Large intestine (tissue), 3 donors: ENCODE measurements at regions not wholly inside any gene's neighbourhood (a gene's known extent, or its start where the extent isn't known, plus 50 kb on each side); places are given as distances from the start of the nearest gene placed in this dataset.

Source experiments
- DNase-seq, 2 donors: peaks; one replicate each; pipeline versions ENCODE4 v3.0.0 to v3.0.0-alpha.2; 2013
- H3K27ac ChIP-seq: one replicate; pipeline ENCODE4 v1.5.1; 2013; ENCODE audit warnings: low read length
- H3K27me3 ChIP-seq: 2 replicates; pipeline ENCODE4 v1.6.1; 2013; ENCODE audit warnings: low read length; ENCODE audit not compliant: control insufficient read depth, insufficient read depth
- H3K36me3 ChIP-seq: 2 replicates; pipeline ENCODE4 v1.6.1; 2013; ENCODE audit warnings: low read length; ENCODE audit not compliant: control insufficient read depth, insufficient read depth
- H3K4me1 ChIP-seq: one replicate; pipeline ENCODE4 v1.6.1; 2013; ENCODE audit warnings: low read length; ENCODE audit not compliant: control insufficient read depth, insufficient read depth
- H3K4me3 ChIP-seq: one replicate; pipeline ENCODE4 v1.5.1; 2013; ENCODE audit warnings: low read length
- H3K9me3 ChIP-seq: one replicate; pipeline ENCODE4 v1.6.1; 2013; ENCODE audit warnings: mild to moderate bottlenecking, low read depth, low read length, moderate library complexity; ENCODE audit not compliant: control insufficient read depth
- WGBS: methylation state at CpG from one replicate; pipeline ENCODE4 v1.1.5; 2013; ENCODE audit warnings: low lambda C conversion rate; ENCODE audit not compliant: insufficient coverage; 5-methylcytosine and 5-hydroxymethylcytosine counted together

GRCh38 chr7:19455623-19456022, 253.2 kb downstream of the POLR1F start:
- WGBS, result no CpG with 5 or more reads among the region's 2 CpGs
- H3K27me3 ChIP-seq, result no peaks in the 10 kb centered on the region
- H3K9me3 ChIP-seq, result no peaks in the 10 kb centered on the region
- no peak overlapping the region for H3K4me3 ChIP-seq
- H3K36me3 ChIP-seq, result no peaks in the 10 kb centered on the region
- DNase-seq, result no peak
- H3K27ac ChIP-seq, result no peak overlapping the region
- no peaks in the 10 kb centered on the region for H3K4me1 ChIP-seq

DNA sequence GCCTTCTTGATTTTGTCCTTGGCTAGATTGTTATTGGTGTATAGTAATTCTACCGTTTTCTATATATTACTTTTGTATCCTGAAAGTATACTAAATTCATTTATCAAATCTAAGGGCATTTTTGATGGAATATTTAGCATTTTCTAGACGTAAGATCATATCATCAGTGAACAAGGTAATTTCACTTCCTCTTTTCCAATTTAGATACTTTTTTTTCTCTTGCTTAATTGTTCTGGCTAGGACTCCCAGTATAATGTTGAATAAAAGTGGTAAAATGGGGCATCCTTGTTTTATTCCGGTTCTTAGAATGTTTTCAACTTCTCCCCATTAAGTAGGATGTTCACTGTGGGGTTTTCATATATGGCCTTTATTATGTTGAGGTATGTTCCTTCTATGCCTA, 260.7 kb downstream of the POLR1F start:
- Histone ChIP-seq H3K27ac (no peak overlapping the region), H3K4me1 (no peaks in the 10 kb centered on the region), H3K4me3 (no peak overlapping the region), H3K27me3 (no peaks in the 10 kb centered on the region), H3K9me3 (no peaks in the 10 kb centered on the region), H3K36me3 (no peaks in the 10 kb centered on the region)
- WGBS, result 89% methylated on average over 2 of the region's 3 CpGs
- DNase-seq, result no peak

- Histone ChIP-seq H3K9me3 (no peaks in the 10 kb centered on the region), H3K4me1 (no peaks in the 10 kb centered on the region), H3K36me3 (no peaks in the 10 kb centered on the region), H3K4me3 (no peak overlapping the region), H3K27me3 (no peaks in the 10 kb centered on the region), H3K27ac (no peak overlapping the region)
- no peak for DNase-seq
- no CpG with 5 or more reads among the region's 4 CpGs for WGBS
Measured at GRCh38 chr7:19442016-19442785, 266.6 kb downstream of the POLR1F start.

DNA sequence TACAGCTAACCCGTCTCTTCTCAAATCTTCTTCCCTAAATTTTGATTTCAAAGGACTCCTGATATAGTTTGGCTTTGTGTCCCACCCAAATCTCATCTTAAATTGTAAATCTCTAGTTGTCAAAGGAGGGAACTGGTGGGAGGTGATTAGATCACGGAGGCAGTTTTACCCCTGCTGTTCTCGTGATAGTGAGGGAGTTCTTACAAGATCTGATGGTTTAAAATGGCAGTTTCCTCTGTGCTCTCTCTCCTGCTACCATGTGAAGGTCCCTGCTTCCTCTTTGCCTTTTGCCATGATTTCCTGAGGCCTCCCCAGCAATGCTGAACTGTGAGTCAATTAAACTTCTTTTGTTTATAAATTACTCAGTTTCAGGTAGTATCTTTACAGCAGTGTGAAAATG, 269.3 kb downstream of the POLR1F start:
- Histone ChIP-seq H3K27me3 (no peaks in the 10 kb centered on the region), H3K36me3 (no peaks in the 10 kb centered on the region), H3K4me1 (no peaks in the 10 kb centered on the region), H3K27ac (no peak overlapping the region), H3K4me3 (no peak overlapping the region), H3K9me3 (no peaks in the 10 kb centered on the region)
- WGBS, result no CpG with 5 or more reads among the region's 3 CpGs
- DNase-seq, result no peak

- WGBS, result 100% methylated on average over 1 of the region's 1 CpG
- Histone ChIP-seq H3K4me3 (no peak overlapping the region), H3K27me3 (no peaks in the 10 kb centered on the region), H3K36me3 (no peaks in the 10 kb centered on the region), H3K27ac (no peak overlapping the region), H3K4me1 (no peaks in the 10 kb centered on the region), H3K9me3 (no peaks in the 10 kb centered on the region)
- no peak for DNase-seq
Measured at GRCh38 chr7:19437446-19437845, 271.4 kb downstream of the POLR1F start.

DNA sequence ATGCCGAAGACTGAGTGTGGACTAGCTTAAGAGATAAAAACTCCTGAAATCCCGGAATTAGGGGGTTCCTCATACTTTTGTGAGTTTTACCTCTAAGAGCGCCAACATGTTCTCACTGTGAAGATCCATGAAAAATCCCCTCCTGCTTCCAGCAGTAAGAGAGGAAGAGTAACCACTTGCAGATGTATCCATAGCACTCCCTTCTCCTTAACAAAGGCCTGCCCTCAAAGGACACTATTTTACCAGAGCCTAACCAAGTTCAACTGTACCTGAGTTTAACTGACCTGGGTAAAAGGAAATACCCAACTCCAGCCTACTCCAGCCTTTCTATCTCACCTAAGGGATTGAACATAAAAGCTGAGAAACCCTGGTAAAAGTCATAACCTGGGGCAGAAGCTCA, 280.9 kb downstream of the POLR1F start:
- Histone ChIP-seq H3K36me3 (no peaks in the 10 kb centered on the region), H3K27me3 (no peaks in the 10 kb centered on the region), H3K27ac (no peak overlapping the region), H3K9me3 (no peaks in the 10 kb centered on the region), H3K4me3 (no peak overlapping the region), H3K4me1 (no peaks in the 10 kb centered on the region)
- no peak for DNase-seq
- WGBS, result 80% methylated on average over 1 of the region's 3 CpGs

- H3K9me3 ChIP-seq, result no peaks in the 10 kb centered on the region
- DNase-seq, result no peak
- H3K4me1 ChIP-seq, result no peaks in the 10 kb centered on the region
- H3K4me3 ChIP-seq, result no peak overlapping the region
- no CpG with 5 or more reads among the region's 1 CpG for WGBS
- no peaks in the 10 kb centered on the region for H3K27me3 ChIP-seq
- H3K27ac ChIP-seq, result no peak overlapping the region
- no peaks in the 10 kb centered on the region for H3K36me3 ChIP-seq
Measured at GRCh38 chr7:19421861-19422260, 276.6 kb upstream of the FERD3L start.

GRCh38 chr7:19417231-19417630, 272.0 kb upstream of the FERD3L start:
- no CpG with 5 or more reads among the region's 2 CpGs for WGBS
- Histone ChIP-seq H3K9me3 (no peaks in the 10 kb centered on the region), H3K27ac (no peak overlapping the region), H3K27me3 (no peaks in the 10 kb centered on the region), H3K36me3 (no peaks in the 10 kb centered on the region), H3K4me3 (no peak overlapping the region), H3K4me1 (no peaks in the 10 kb centered on the region)
- no peak for DNase-seq

- Histone ChIP-seq H3K4me1 (no peaks in the 10 kb centered on the region), H3K36me3 (no peaks in the 10 kb centered on the region), H3K27ac (no peak overlapping the region), H3K9me3 (no peaks in the 10 kb centered on the region), H3K27me3 (no peaks in the 10 kb centered on the region), H3K4me3 (no peak overlapping the region)
- 40% methylated on average over 1 of the region's 2 CpGs for whole genome bisulfite sequencing
- no peak for DNase-seq
Measured at GRCh38 chr7:19415123-19415522, 269.9 kb upstream of the FERD3L start.

GRCh38 chr7:19413443-19413965, 268.3 kb upstream of the FERD3L start:
- H3K36me3 ChIP-seq, result no peaks in the 10 kb centered on the region
- H3K27me3 ChIP-seq, result no peaks in the 10 kb centered on the region
- no CpG with 5 or more reads among the region's 3 CpGs for WGBS
- no peak for DNase-seq
- no peak overlapping the region for H3K4me3 ChIP-seq
- H3K9me3 ChIP-seq, result no peaks in the 10 kb centered on the region
- no peaks in the 10 kb centered on the region for H3K4me1 ChIP-seq
- H3K27ac ChIP-seq, result no peak overlapping the region

DNA sequence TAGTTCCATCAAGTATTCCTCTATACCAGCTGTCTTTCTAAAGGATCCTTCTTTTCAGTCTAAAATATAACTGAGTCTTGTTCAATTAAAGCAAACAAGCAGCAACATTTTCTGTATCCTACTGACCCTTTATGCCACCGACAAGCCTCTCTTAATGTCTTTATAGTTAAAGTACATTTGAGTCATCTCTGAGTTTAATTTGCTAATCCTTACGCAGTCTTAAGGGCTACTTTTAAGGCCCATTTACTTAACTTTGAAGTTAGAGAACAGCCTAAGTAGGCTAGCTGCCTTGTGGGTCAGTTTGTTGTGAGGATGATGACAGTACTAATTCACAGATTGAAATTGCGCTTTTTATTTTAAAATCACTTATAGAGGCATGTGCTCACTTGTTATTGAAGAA, 265.5 kb upstream of the FERD3L start:
- DNase-seq, result no peak
- Histone ChIP-seq H3K27me3 (no peaks in the 10 kb centered on the region), H3K4me1 (no peaks in the 10 kb centered on the region), H3K4me3 (no peak overlapping the region), H3K27ac (no peak overlapping the region), H3K9me3 (no peaks in the 10 kb centered on the region), H3K36me3 (no peaks in the 10 kb centered on the region)
- WGBS, result 29% methylated on average over 1 of the region's 3 CpGs
